Cardiac muscle cell (in vitro differentiated cells and primary cell): ENCODE measurements at regions not wholly inside any gene's neighbourhood (a gene's known extent, or its start where the extent isn't known, plus 50 kb on each side); places are given as distances from the start of the nearest gene placed in this dataset.

Experiments used
- DNase-seq, 2 donors: peaks; one replicate each; pipeline versions ENCODE4 v3.0.0 to v3.0.0-alpha.2; 2010 to 2017; ENCODE audit warnings: low read depth in 1 of 2, low spot score in 1 of 2
- H3K27ac ChIP-seq: fragments of 200-600 bp; sonication (generic); 2 replicates; pipeline ENCODE4 v1.5.1; 2016
- H3K27me3 ChIP-seq: fragments of 200-600 bp; sonication (generic); 2 replicates; pipeline ENCODE4 v1.6.0; 2016; ENCODE audit warnings: control low read depth
- H3K36me3 ChIP-seq: fragments of 200-600 bp; sonication (generic); 2 replicates; pipeline ENCODE4 v1.5.1; 2016; ENCODE audit warnings: control low read depth
- H3K4me1 ChIP-seq: fragments of 200-600 bp; sonication (generic); 2 replicates; pipeline ENCODE4 v1.8.1; 2017; ENCODE audit warnings: low read depth, mild to moderate bottlenecking, mixed run types
- H3K4me3 ChIP-seq: fragments of 200-600 bp; sonication (generic); 2 replicates; pipeline ENCODE4 v1.5.1; 2016; ENCODE audit warnings: mild to moderate bottlenecking
- H3K9me3 ChIP-seq: fragments of 200-600 bp; sonication (generic); 2 replicates; pipeline ENCODE4 v1.5.1; 2017; ENCODE audit warnings: low read depth, mild to moderate bottlenecking, control low read depth
- TF ChIP-seq, protein P1 (sequence below): IDR thresholded peaks from 2 replicates; pipeline ENCODE4 v1.5.1; 2012; ENCODE audit warnings: low read depth, mild to moderate bottlenecking, low read length

DNA sequence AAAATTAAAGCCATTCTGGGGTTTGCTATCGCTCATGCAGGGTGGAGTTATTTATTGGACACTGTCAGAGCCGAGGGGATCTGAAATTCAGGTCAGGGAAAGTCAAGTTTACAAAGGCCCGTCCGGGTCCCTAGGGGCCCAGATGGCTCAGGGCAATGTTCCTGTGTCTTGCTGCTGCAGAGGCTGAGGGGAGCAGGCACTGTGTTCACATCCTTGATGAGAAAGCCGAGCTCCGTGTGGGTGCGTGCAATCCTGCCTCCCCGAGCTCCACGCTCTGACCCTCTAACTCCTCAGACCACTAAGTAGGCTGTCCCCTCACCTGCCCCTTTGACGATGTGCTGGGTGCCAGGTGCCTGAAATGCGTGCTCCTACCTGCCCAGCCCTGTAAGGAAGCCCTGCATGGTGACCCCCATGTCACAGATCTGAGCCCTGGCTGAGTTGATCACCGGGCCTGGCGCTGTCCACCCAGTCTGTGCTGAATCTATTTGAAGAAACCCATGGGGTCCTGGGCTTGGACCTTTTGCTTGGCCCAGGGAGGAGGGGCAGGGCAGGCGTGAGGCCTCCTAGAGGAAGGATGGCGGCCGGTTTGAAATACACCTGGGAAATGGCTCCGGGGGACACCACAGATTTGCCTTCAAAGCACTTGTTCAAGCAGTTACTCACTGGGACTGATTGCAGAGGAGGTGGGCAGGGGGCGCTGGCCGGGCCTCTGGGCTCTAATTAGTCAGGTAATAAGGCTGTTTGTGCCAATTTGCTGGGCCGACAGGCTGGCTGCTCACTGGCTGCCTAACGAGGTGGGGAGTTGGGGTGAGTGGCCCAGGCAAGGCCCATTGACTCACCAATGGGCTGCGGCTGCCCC lies 204.3 kb downstream of the KIF26A start:
- no peak overlapping the region for H3K4me3 ChIP-seq
- H3K27ac ChIP-seq = no peak overlapping the region
- no peaks in the 10 kb centered on the region for H3K9me3 ChIP-seq
- TF ChIP-seq, protein P1, sequence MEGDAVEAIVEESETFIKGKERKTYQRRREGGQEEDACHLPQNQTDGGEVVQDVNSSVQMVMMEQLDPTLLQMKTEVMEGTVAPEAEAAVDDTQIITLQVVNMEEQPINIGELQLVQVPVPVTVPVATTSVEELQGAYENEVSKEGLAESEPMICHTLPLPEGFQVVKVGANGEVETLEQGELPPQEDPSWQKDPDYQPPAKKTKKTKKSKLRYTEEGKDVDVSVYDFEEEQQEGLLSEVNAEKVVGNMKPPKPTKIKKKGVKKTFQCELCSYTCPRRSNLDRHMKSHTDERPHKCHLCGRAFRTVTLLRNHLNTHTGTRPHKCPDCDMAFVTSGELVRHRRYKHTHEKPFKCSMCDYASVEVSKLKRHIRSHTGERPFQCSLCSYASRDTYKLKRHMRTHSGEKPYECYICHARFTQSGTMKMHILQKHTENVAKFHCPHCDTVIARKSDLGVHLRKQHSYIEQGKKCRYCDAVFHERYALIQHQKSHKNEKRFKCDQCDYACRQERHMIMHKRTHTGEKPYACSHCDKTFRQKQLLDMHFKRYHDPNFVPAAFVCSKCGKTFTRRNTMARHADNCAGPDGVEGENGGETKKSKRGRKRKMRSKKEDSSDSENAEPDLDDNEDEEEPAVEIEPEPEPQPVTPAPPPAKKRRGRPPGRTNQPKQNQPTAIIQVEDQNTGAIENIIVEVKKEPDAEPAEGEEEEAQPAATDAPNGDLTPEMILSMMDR = no peak
- peak in 1 of 2 donors; percentile 75 for DNase-seq
- H3K36me3 ChIP-seq = no peaks in the 10 kb centered on the region
- no peaks in the 10 kb centered on the region for H3K27me3 ChIP-seq
- H3K4me1 ChIP-seq = no peaks in the 10 kb centered on the region

DNA sequence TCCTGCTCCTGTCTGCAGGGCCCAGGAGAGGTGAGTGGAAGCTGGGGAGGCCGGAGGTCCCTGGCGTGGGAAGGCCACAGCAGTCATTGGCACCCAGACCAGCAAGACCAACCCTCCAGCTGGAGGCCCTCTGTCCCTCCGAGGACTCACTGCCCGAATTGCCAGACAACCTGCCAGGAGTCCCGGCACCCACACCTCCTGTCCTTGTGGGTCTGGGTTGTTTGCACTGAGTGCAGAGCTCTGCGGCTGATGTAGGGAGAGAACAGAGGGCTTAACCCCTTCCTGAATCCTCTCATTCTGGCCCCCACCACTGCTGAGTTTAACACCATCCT lies 204.9 kb downstream of the KIF26A start:
- no peak overlapping the region for H3K27ac ChIP-seq
- H3K27me3 ChIP-seq = no peaks in the 10 kb centered on the region
- no peak overlapping the region for H3K4me3 ChIP-seq
- H3K36me3 ChIP-seq = no peaks in the 10 kb centered on the region
- no peaks in the 10 kb centered on the region for H3K9me3 ChIP-seq
- DNase-seq = no peak
- TF ChIP-seq, protein P1 = no peak
- no peaks in the 10 kb centered on the region for H3K4me1 ChIP-seq

DNA sequence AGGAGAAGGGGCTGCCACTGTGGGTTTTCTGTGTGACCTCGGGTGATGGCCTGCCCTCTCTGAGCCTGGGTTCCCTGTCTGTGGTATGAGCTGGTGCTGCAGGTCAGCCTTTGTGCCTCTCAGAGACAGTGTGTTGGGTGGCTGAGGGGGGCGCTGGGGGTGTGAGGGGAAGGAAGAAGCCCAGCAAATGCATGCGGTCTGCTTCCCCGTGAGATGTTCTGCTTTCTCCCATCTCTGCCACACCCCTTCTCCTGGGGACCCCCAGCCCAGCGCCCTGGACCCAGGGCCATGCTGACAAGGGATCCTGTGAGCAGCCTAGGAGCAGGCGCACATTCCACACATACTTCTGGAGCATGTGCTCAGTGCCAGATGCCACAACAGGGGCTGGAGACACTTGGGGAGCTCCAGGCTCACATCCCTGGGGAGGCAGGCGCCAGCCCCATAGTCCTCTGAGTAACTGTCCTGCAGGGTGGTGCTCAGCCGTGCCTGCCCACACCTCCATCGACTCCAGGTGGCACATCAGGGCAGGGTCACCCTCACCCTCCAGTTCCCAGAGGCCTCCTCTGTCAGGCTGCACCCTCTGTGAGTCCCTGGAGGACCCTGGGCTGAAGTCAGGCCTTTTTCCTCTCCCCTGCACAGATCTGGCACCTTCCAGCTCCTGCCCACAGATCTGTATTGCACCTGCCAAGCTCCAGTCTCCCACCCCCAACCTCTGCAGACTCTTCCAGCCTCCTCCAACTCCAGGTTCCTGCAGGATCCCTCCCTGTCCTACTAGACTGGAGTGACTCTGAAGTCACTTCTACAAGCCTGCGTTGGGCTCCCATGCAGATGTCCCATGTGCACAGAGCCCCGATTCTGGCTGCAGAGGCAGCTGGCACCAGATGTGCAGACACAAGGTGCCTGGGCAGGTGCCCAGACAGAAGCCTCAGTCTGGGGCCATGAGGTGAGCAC lies 205.6 kb downstream of the KIF26A start:
- Histone ChIP-seq H3K4me3 (no peak overlapping the region), H3K36me3 (no peaks in the 10 kb centered on the region), H3K27ac (no peak overlapping the region), H3K9me3 (no peaks in the 10 kb centered on the region), H3K27me3 (no peaks in the 10 kb centered on the region), H3K4me1 (no peaks in the 10 kb centered on the region)
- DNase-seq = peak in 1 of 2 donors; percentile 31
- TF ChIP-seq, protein P1 = no peak

DNA sequence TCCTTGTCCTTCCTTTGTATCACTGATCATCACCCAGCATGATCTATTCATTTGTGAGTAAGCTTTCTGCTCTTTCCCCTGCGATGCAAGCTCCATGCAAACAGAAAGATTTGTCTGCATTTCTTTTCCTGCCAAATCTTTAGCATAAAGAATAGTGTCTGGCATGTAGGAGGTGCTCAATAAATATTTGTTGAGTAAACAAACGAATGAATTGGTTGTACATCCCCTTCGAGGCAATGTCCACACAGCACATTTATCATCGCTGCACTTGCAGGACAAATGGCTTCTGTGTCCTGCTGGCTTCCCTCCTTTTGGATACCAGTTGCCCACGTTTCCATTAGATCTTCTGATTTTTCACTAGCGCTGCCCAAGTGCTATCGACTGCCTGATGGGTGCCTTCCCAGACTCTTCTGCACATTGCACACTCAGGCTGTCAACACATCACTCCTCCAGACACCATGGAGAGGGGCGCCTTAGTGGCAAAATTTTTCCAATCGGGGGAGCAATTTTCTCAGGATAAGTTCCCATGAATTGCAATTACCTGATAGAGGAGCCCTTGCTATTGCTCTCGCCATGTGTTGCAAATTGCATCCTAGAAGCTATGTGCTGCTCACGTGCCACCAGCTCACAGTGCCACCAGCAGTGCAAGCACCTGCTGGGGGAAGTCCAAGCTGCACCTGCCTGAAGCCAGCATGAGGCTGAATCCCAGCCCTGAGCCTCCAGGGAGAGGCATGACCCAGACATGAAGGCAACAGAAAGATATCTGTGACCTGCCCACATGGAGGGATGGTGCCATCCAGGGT lies 206.6 kb downstream of the KIF26A start:
- no peak overlapping the region for H3K4me3 ChIP-seq
- no peaks in the 10 kb centered on the region for H3K4me1 ChIP-seq
- TF ChIP-seq, protein P1 = no peak
- H3K36me3 ChIP-seq = no peaks in the 10 kb centered on the region
- H3K27me3 ChIP-seq = no peaks in the 10 kb centered on the region
- H3K27ac ChIP-seq = no peak overlapping the region
- DNase-seq = no peak
- H3K9me3 ChIP-seq = no peaks in the 10 kb centered on the region
